H1 (cell line): ENCODE measurements at regions not wholly inside any gene's neighbourhood (a gene's known extent, or its start where the extent isn't known, plus 50 kb on each side); places are given as distances from the start of the nearest gene placed in this dataset.

Source experiments
- CTCF ChIA-PET: fragments of 300-600 bp; sonication (Branson Sonifier 250); formaldehyde crosslinking; loops from one replicate; lab custom pipeline; 2021; ENCODE audit not compliant: partially characterized antibody; lab: Charles Lee
- POLR2A ChIA-PET: fragments of 300-600 bp; sonication (Branson Sonifier 250); formaldehyde crosslinking; loops from one replicate; lab custom pipeline; 2021; ENCODE audit warnings: inconsistent platforms; ENCODE audit not compliant: partially characterized antibody; lab: Charles Lee
- DNase-seq, 2 experiments: peaks; one replicate each; pipeline versions ENCODE4 v3.0.0 to v3.0.0-alpha.2; 2010 to 2022; ENCODE audit warnings: low spot score in 2 of 2, low read depth in 1 of 2, mixed read lengths in 1 of 2
- FAIRE-seq: peaks from 2 replicates; lab custom pipeline; 2011; peaks lifted over from hg19 to GRCh38; lab: Jason Lieb, UNC
- H2AFZ ChIP-seq: 2 replicates; pipeline ENCODE4 v1.8.1; 2012; ENCODE audit warnings: low read length, inconsistent platforms
- H2AK5ac ChIP-seq: 2 replicates; pipeline ENCODE4 v1.6.1; 2013; ENCODE audit warnings: low read depth, low read length
- H2BK120ac ChIP-seq: replicated peaks from 2 replicates; pipeline ENCODE3; 2013; ENCODE audit warnings: low read depth, low read length, inconsistent platforms
- H2BK12ac ChIP-seq: 2 replicates; pipeline ENCODE4 v1.6.1; 2013; ENCODE audit warnings: low read depth, low read length
- H2BK15ac ChIP-seq: 2 replicates; pipeline ENCODE4 v1.6.1; 2013; ENCODE audit warnings: low read length
- H2BK20ac ChIP-seq: 2 replicates; pipeline ENCODE4 v1.6.1; 2013; ENCODE audit warnings: low read length
- H2BK5ac ChIP-seq: 2 replicates; pipeline ENCODE4 v1.6.1; 2013; ENCODE audit warnings: low read depth, low read length
- H3K14ac ChIP-seq: 2 replicates; pipeline ENCODE4 v1.6.1; 2013; ENCODE audit warnings: inconsistent platforms; ENCODE audit not compliant: insufficient read length
- H3K18ac ChIP-seq: 2 replicates; pipeline ENCODE4 v1.6.1; 2013; ENCODE audit warnings: low read length; ENCODE audit errors: extremely low read depth
- H3K23ac ChIP-seq: 2 replicates; pipeline ENCODE4 v1.6.1; 2013; ENCODE audit warnings: inconsistent platforms; ENCODE audit not compliant: insufficient read length
- H3K23me2 ChIP-seq: 2 replicates; pipeline ENCODE4 v1.6.1; 2013; ENCODE audit warnings: low read depth, low read length
- H3K27ac ChIP-seq: 2 replicates; pipeline ENCODE4 v1.6.1; 2011; ENCODE audit warnings: low read depth, low read length, inconsistent platforms
- H3K27me3 ChIP-seq, 4 experiments: replicated peaks in 1 of 4; 1 replicate in 1 of 4; 2 replicates in 3 of 4; pipeline versions ENCODE4 v1.6.1 to v1.8.1; 2011 to 2013; ENCODE audit warnings: low read length in 3 of 4, mild to moderate bottlenecking in 3 of 4, inconsistent platforms in 2 of 4, mixed read lengths in 2 of 4, moderate library complexity in 1 of 4; ENCODE audit not compliant: control insufficient read depth in 3 of 4, insufficient read depth in 3 of 4; ENCODE audit errors: extremely low read depth in 1 of 4
- H3K36me3 ChIP-seq, 4 experiments: 2 replicates each; pipeline versions ENCODE4 v1.6.1 to v1.8.1; 2011 to 2013; ENCODE audit warnings: mild to moderate bottlenecking in 4 of 4, low read length in 3 of 4, moderate library complexity in 2 of 4, control low read depth in 1 of 4, inconsistent platforms in 1 of 4; ENCODE audit not compliant: insufficient read depth in 4 of 4, control insufficient read depth in 2 of 4
- H3K4ac ChIP-seq: replicated peaks from 2 replicates; pipeline ENCODE3; 2013; ENCODE audit warnings: low read length, low read depth, mixed read lengths, inconsistent platforms; ENCODE audit not compliant: insufficient read length
- H3K4me1 ChIP-seq, 4 experiments: replicated peaks in 1 of 4; 1 replicate in 1 of 4; 2 replicates in 3 of 4; pipeline versions ENCODE4 v1.6.1 to v1.8.1; 2011 to 2013; ENCODE audit warnings: low read length in 3 of 4, inconsistent platforms in 2 of 4, mixed read lengths in 1 of 4; ENCODE audit not compliant: insufficient read depth in 4 of 4, control insufficient read depth in 3 of 4
- H3K4me2 ChIP-seq, 2 experiments: 2 replicates each; pipeline versions ENCODE4 v1.6.1 to v1.8.1; 2011 to 2013; ENCODE audit warnings: low read depth in 2 of 2, low read length in 2 of 2, control low read depth in 1 of 2, inconsistent platforms in 1 of 2, mild to moderate bottlenecking in 1 of 2; ENCODE audit not compliant: insufficient read depth in 1 of 2
- H3K4me3 ChIP-seq, 4 experiments: fragments of 200-600, 300-600 bp in 1 of 4; sonication (generic), shearing (Covaris generic), sonication (Bioruptor Twin) in 1 of 4; 2 replicates each; pipeline versions ENCODE4 v1.5.1 to v1.8.1; 2011 to 2016; ENCODE audit warnings: low read length in 4 of 4, low read depth in 3 of 4, control low read depth in 2 of 4, inconsistent platforms in 2 of 4, mild to moderate bottlenecking in 2 of 4, mixed read lengths in 1 of 4, moderate library complexity in 1 of 4; ENCODE audit not compliant: insufficient read depth in 2 of 4; ENCODE audit errors: extremely low read depth in 1 of 4
- H3K56ac ChIP-seq: replicated peaks from 2 replicates; pipeline ENCODE3; 2013; ENCODE audit warnings: low read depth, mild to moderate bottlenecking, mixed read lengths, low read length, inconsistent platforms; ENCODE audit not compliant: insufficient read length
- H3K79me1 ChIP-seq: 2 replicates; pipeline ENCODE4 v1.6.1; 2013; ENCODE audit warnings: low read depth, low read length, control low read depth
- H3K79me2 ChIP-seq, 2 experiments: 2 replicates each; pipeline versions ENCODE4 v1.6.1 to v1.8.1; 2012 to 2013; ENCODE audit warnings: low read length in 2 of 2, mild to moderate bottlenecking in 2 of 2, inconsistent platforms in 1 of 2; ENCODE audit not compliant: insufficient read depth in 2 of 2, control insufficient read depth in 1 of 2
- H3K9ac ChIP-seq, 4 experiments: replicated peaks in 1 of 4; 1 replicate in 1 of 4; 2 replicates in 3 of 4; pipeline versions ENCODE4 v1.6.1 to v1.8.1; 2011 to 2013; ENCODE audit warnings: low read depth in 3 of 4, low read length in 3 of 4, control low read depth in 2 of 4, mild to moderate bottlenecking in 2 of 4, moderate library complexity in 2 of 4, inconsistent platforms in 1 of 4; ENCODE audit errors: extremely low read depth in 1 of 4
- H3K9me3 ChIP-seq, 2 experiments: 2 replicates each; pipeline versions ENCODE4 v1.6.1 to v1.8.1; 2012 to 2013; ENCODE audit warnings: mild to moderate bottlenecking in 2 of 2, moderate library complexity in 2 of 2, control low read depth in 1 of 2, inconsistent platforms in 1 of 2, low read depth in 1 of 2, low read length in 1 of 2, mixed read lengths in 1 of 2; ENCODE audit not compliant: insufficient read depth in 2 of 2
- H4K20me1 ChIP-seq, 2 experiments: replicated peaks in 1 of 2; 2 replicates each; pipeline versions ENCODE3 to v1.8.1; 2011 to 2013; ENCODE audit warnings: inconsistent platforms in 2 of 2, low read length in 2 of 2, mild to moderate bottlenecking in 1 of 2; ENCODE audit not compliant: insufficient read depth in 2 of 2, control insufficient read depth in 1 of 2
- H4K5ac ChIP-seq: 2 replicates; pipeline ENCODE4 v1.6.1; 2013; ENCODE audit warnings: low read length, low read depth, mixed read lengths, inconsistent platforms; ENCODE audit not compliant: insufficient read length
- H4K8ac ChIP-seq: 2 replicates; pipeline ENCODE4 v1.8.0; 2013; ENCODE audit warnings: mild to moderate bottlenecking, moderate library complexity, low read length, inconsistent platforms; ENCODE audit not compliant: insufficient read depth; ENCODE audit errors: extremely low read depth
- H4K91ac ChIP-seq: replicated peaks from 2 replicates; pipeline ENCODE3; 2013; ENCODE audit warnings: low read length, mixed read lengths, inconsistent platforms; ENCODE audit not compliant: insufficient read length
- BCL11A ChIP-seq, 2 experiments: IDR thresholded peaks; one replicate each; pipeline ENCODE4 v1.6.1; 2011; ENCODE audit warnings: low read depth in 2 of 2, low read length in 2 of 2, mild to moderate bottlenecking in 2 of 2
- CBX8 ChIP-seq: fragments of 300-800, 300-1000 bp; sonication (generic); IDR thresholded peaks from 2 replicates; pipeline ENCODE4 v1.7.1; 2016; ENCODE audit warnings: low read depth, low read length, borderline replicate concordance
- CHD1 ChIP-seq: IDR thresholded peaks from 2 replicates; pipeline ENCODE4 v1.6.1; 2012; ENCODE audit warnings: low read depth, low read length, improper control_type of control experiment
- CHD2 ChIP-seq: IDR thresholded peaks from 2 replicates; pipeline ENCODE4 v1.6.1; 2012; ENCODE audit warnings: low read length, improper control_type of control experiment
- EP300 ChIP-seq, 2 experiments: IDR thresholded peaks; 1 replicate in 1 of 2; 2 replicates in 1 of 2; pipeline ENCODE4 v1.6.1; 2011 to 2012; ENCODE audit warnings: low read depth in 2 of 2, low read length in 2 of 2, mild to moderate bottlenecking in 2 of 2, borderline replicate concordance in 1 of 2, inconsistent platforms in 1 of 2, moderate library complexity in 1 of 2
- EZH2 ChIP-seq: fragments of 200-600 bp; sonication (generic); IDR thresholded peaks from 2 replicates; pipeline ENCODE4 v1.7.1; 2012; ENCODE audit warnings: low read depth, mild to moderate bottlenecking, moderate library complexity, low read length, inconsistent platforms; ENCODE audit not compliant: severe bottlenecking
- GABPA ChIP-seq: IDR thresholded peaks from 2 replicates; pipeline ENCODE4 v1.6.1; 2011; ENCODE audit warnings: mild to moderate bottlenecking, low read length, moderate library complexity, borderline replicate concordance; ENCODE audit not compliant: insufficient read depth
- RBBP5 ChIP-seq: IDR thresholded peaks from 2 replicates; pipeline ENCODE4 v1.7.1; 2012; ENCODE audit warnings: low read depth, mild to moderate bottlenecking, inconsistent platforms, low read length, moderate library complexity, borderline replicate concordance
- RFX5 ChIP-seq: IDR thresholded peaks from 2 replicates; pipeline ENCODE4 v1.6.1; 2011; ENCODE audit warnings: low read depth, low read length, improper control_type of control experiment, borderline replicate concordance
- RNF2 ChIP-seq: fragments of 200-900, 300-1000 bp; sonication (generic); IDR thresholded peaks from 2 replicates; pipeline ENCODE4 v1.7.1; 2016; ENCODE audit warnings: borderline replicate concordance, low read depth, mild to moderate bottlenecking, antibody characterized with exemption, low read length; ENCODE audit not compliant: poor library complexity, severe bottlenecking; ENCODE audit errors: missing control alignments
- SP4 ChIP-seq: IDR thresholded peaks from 2 replicates; pipeline ENCODE4 v1.6.1; 2012; ENCODE audit warnings: low read length, inconsistent platforms
- SUZ12 ChIP-seq: fragments of 200-600 bp; sonication (generic); IDR thresholded peaks from 2 replicates; pipeline ENCODE4 v1.6.1; 2012; ENCODE audit warnings: mild to moderate bottlenecking, inconsistent platforms, low read length, moderate library complexity, mixed read lengths
- WGBS, 2 experiments: shearing (Covaris generic) in 1 of 2; methylation state at CpG; one replicate each; pipeline versions ENCODE4 v1.1.6 to v1.1.7; 2013 to 2015; ENCODE audit warnings: low lambda C conversion rate in 2 of 2, mixed read lengths in 2 of 2, inconsistent platforms in 1 of 2, low coverage in 1 of 2, missing lambda C conversion rate in 1 of 2; ENCODE audit not compliant: insufficient replicate concordance in 2 of 2, insufficient coverage in 1 of 2, insufficient read length in 1 of 2; ENCODE audit errors: extremely low coverage in 1 of 2, missing lambda C conversion rate in 1 of 2; 5-methylcytosine and 5-hydroxymethylcytosine counted together

DNA sequence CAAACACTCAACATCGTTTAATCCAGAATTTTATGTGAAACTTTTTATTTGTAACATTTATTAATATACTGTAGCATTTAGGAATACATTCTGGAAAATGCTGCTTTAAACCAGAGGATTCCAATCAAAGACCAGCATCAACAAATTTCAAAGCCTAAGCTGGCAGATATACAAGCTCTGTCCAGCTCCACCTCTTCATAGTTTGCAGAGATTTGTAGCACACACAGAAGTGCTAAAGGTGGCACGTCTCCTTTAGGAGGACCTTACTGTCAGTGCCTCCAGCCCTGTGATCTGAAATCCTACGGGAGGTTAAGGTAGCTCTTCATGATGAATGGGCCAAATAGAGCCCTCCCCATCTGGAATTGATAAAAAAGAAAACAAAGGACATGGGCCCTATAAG is 329.7 kb upstream of the NECTIN3 start:
- Histone ChIP-seq H3K27me3 (no peaks in the 10 kb centered on the region), H3K4me2 (no peak overlapping the region), H3K14ac (no peak overlapping the region), H4K8ac (no peak overlapping the region), H3K79me1 (no peaks in the 10 kb centered on the region), H3K9me3 (no peaks in the 10 kb centered on the region), H3K27ac (no peak overlapping the region), H2BK120ac (no peak overlapping the region), H2BK15ac (no peak overlapping the region; the same call in 1 of the 2 replicates), H3K23ac (no peak overlapping the region), H2AK5ac (no peak overlapping the region), H2BK5ac (no peak overlapping the region), H3K4ac (no peak overlapping the region), H3K36me3 (no peaks in the 10 kb centered on the region), H4K91ac (no peak overlapping the region), H3K79me2 (no peaks in the 10 kb centered on the region), H2BK20ac (no peak overlapping the region), H3K4me3 (no peak overlapping the region), H2BK12ac (no peak overlapping the region), H3K18ac (no peak overlapping the region), H3K9ac (no peak overlapping the region), H4K20me1 (no peaks in the 10 kb centered on the region), H3K56ac (no peak overlapping the region), H3K4me1 (0 out of 7 replicates have a peak, but pooled peaks cover 0 to 2% (median 0%) of the 10 kb centered on the region in 4 experiments), H3K23me2 (no peaks in the 10 kb centered on the region), H2AFZ (no peak overlapping the region), H4K5ac (no peak overlapping the region)
- WGBS, 2 experiments = 92% methylated on average over 3 of the region's 3 CpGs; no CpG with 5 or more reads in 1 of the 2 experiments
- POLR2A ChIA-PET = no interaction called here
- DNase-seq (no peak), FAIRE-seq (no peak)
- CTCF ChIA-PET = interaction anchor here (1.0 to 1.4 kb wide), 2 partner anchors 53 to 86 kb away, joined by 4 read pairs; no protein-coding TSS in a partner anchor
- TF ChIP-seq SUZ12 = no peak
- no peak for TF ChIP-seq SP4
- TF ChIP-seq CHD2 = no peak
- TF ChIP-seq CBX8 = no peak
- no peak for TF ChIP-seq GABPA
- TF ChIP-seq RNF2 = no peak
- no peak for TF ChIP-seq RBBP5
- no peak for TF ChIP-seq EP300 (IDR thresholded peaks at IDR 0.05; ENCODE audit: borderline replicate concordance in 1 of 2, low read depth in 2 of 2, low read length in 2 of 2)
- TF ChIP-seq RFX5 = no peak
- TF ChIP-seq BCL11A (IDR thresholded peaks at IDR 0.05; ENCODE audit: low read depth in 2 of 2, low read length in 2 of 2) = no peak
- no peak for TF ChIP-seq EZH2
- TF ChIP-seq CHD1 = no peak
